Ascending aorta (tissue), 2 donors: ENCODE measurements at regions not wholly inside any gene's neighbourhood (a gene's known extent, or its start where the extent isn't known, plus 50 kb on each side); places are given as distances from the start of the nearest gene placed in this dataset.

Source experiments
- DNase-seq, 2 donors: peaks; one replicate each; pipeline ENCODE4 v3.0.0-alpha.2; 2019; ENCODE audit warnings: low spot score in 2 of 2
- H3K27ac ChIP-seq, 2 donors: fragments of 200-600 bp; sonication (generic); one replicate each; pipeline ENCODE4 v1.5.1; 2016 to 2017; ENCODE audit warnings: mild to moderate bottlenecking in 1 of 2
- H3K27me3 ChIP-seq: fragments of 200-600 bp; sonication (generic); one replicate; pipeline ENCODE4 v1.5.1; 2017
- H3K36me3 ChIP-seq, 2 donors: fragments of 200-600 bp; sonication (generic); one replicate each; pipeline ENCODE4 v1.5.1; 2016
- H3K4me1 ChIP-seq, 2 donors: fragments of 200-600 bp; sonication (generic); one replicate each; pipeline ENCODE4 v1.5.1; 2016 to 2017; ENCODE audit warnings: mild to moderate bottlenecking in 1 of 2
- H3K4me3 ChIP-seq, 2 donors: fragments of 200-600 bp; sonication (generic); one replicate each; pipeline ENCODE4 v1.5.1; 2016 to 2017; ENCODE audit warnings: mild to moderate bottlenecking in 1 of 2
- H3K9me3 ChIP-seq, 2 donors: fragments of 200-600 bp; sonication (generic); one replicate each; pipeline ENCODE4 v1.5.1; 2016
- intact Hi-C: fragments of 100-400 bp; cut with DNase I; formaldehyde crosslinking; loops from one replicate; pipeline ENCODE4 v1.15.1; 2023
- TF ChIP-seq, protein P1 (sequence below), 3 experiments: fragments of 200-600 bp in 2 of 3; fragments of 450-650 bp in 1 of 3; sonication (generic) in 2 of 3; IDR thresholded peaks; one replicate each; pipeline ENCODE4 v1.5.1; 2016 to 2019; ENCODE audit warnings: antibody characterized with exemption in 3 of 3, mild to moderate bottlenecking in 1 of 3, moderate library complexity in 1 of 3

DNA sequence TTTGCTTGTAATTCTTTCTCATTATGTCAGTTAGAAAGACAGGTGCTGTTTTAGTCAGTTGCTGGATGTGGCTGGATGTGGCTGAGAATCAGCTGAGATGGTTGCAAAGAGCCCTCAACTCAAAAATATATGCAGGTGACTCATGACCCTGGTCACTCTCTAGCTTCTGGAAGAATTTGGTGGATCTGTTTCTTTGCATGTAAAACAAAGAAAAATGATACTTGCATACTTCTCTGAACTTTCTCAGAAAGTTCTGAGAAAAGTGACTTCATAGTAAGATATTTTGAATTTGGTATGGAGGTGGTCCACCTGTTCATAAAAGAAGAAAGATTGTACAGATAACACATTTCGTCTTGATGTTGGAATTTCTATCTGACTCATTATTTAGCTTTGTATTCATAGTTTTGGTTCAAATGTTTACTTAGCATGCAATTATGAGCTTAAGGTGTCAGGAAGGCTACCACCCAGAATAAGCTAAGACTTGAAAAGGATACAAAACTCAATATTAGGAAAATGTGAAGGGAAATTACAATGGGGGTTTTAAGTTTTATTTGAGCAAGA is 163.2 kb upstream of the OLIG3 start:
- no peak overlapping the region for H3K4me3 ChIP-seq
- no peaks in the 10 kb centered on the region for H3K36me3 ChIP-seq
- no peak for DNase-seq
- H3K4me1 ChIP-seq = no peaks in the 10 kb centered on the region
- TF ChIP-seq, protein P1, sequence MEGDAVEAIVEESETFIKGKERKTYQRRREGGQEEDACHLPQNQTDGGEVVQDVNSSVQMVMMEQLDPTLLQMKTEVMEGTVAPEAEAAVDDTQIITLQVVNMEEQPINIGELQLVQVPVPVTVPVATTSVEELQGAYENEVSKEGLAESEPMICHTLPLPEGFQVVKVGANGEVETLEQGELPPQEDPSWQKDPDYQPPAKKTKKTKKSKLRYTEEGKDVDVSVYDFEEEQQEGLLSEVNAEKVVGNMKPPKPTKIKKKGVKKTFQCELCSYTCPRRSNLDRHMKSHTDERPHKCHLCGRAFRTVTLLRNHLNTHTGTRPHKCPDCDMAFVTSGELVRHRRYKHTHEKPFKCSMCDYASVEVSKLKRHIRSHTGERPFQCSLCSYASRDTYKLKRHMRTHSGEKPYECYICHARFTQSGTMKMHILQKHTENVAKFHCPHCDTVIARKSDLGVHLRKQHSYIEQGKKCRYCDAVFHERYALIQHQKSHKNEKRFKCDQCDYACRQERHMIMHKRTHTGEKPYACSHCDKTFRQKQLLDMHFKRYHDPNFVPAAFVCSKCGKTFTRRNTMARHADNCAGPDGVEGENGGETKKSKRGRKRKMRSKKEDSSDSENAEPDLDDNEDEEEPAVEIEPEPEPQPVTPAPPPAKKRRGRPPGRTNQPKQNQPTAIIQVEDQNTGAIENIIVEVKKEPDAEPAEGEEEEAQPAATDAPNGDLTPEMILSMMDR (IDR thresholded peaks at IDR 0.05) = no peak
- H3K27ac ChIP-seq = no peak overlapping the region
- H3K9me3 ChIP-seq = peaks cover 0 to 18% of the 10 kb centered on the region in 2 donors
- no peaks in the 10 kb centered on the region for H3K27me3 ChIP-seq
- intact Hi-C loops = no loop called here

DNA sequence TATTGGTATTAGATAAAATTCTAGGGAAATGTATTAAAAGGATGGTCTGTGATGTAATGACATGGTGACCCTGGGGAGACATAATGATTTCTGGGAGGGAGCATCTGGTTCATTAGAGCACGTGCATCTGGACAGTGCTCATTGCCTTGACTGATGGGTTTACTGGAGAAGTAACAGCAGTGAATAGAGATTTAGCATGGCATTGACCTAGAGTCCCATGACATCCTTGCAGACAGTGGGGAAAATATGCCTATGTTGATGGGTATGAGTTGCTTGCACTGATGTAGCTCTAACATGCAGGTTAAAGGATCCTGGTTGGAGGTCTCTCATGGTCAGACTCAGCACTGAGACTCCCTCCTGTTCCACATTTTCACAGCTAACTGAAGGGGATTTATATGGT is 164.1 kb upstream of the OLIG3 start:
- Histone ChIP-seq H3K4me3 (no peak overlapping the region), H3K4me1 (no peaks in the 10 kb centered on the region), H3K27ac (no peak overlapping the region), H3K27me3 (no peaks in the 10 kb centered on the region), H3K9me3 (peaks cover 0 to 18% of the 10 kb centered on the region in 2 donors), H3K36me3 (no peaks in the 10 kb centered on the region)
- intact Hi-C loops = no loop called here
- DNase-seq = no peak
- TF ChIP-seq, protein P1 (IDR thresholded peaks at IDR 0.05) = no peak

DNA sequence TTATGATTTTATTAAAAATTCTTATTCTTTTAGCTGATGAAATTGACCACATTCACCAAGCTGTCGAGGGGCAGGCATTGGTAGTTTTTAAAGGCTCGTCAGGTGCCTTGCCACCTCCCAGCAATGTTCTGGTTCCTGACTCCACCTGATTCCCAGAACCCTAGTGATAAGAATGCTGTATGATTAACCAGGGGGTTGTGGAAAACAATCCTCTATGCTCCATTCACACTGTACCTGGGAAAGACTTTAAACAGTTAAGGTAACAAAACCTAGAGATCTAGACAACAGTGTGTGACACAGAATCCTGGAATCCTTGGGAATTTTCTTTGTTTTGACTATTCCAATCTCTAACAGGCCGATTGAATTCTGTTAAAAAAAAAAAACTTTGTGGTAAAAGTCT is 165.7 kb upstream of the OLIG3 start:
- DNase-seq = no peak
- TF ChIP-seq, protein P1 (IDR thresholded peaks at IDR 0.05) = no peak
- H3K4me3 ChIP-seq = no peak overlapping the region
- H3K36me3 ChIP-seq = no peaks in the 10 kb centered on the region
- intact Hi-C loops = no loop called here
- no peaks in the 10 kb centered on the region for H3K27me3 ChIP-seq
- no peak overlapping the region for H3K27ac ChIP-seq
- H3K4me1 ChIP-seq = no peaks in the 10 kb centered on the region
- peaks cover 0 to 7% of the 10 kb centered on the region in 2 donors for H3K9me3 ChIP-seq

DNA sequence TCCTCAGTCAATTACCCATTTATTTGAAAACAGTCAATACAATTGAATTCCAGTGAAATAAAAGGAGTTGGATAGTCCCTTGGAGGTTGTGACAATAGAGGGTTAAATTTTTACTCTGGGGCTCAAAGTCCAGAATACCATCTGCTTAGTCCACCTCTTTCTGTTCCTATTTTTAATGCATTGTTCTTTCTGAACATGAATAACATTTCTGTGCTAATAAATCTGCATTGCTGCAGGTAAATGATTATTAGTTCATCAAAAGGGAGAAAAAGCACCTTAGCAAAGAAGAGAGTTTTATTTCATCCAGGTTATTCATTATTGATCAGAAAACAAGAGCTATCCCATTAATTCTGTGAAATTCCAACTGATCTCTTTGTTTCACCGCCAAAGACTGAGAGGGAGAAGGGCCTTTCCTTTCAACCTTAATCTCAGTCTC is 166.1 kb upstream of the OLIG3 start:
- peaks cover 0 to 3% of the 10 kb centered on the region in 2 donors for H3K9me3 ChIP-seq
- TF ChIP-seq, protein P1 (IDR thresholded peaks at IDR 0.05) = no peak
- no peaks in the 10 kb centered on the region for H3K36me3 ChIP-seq
- no peaks in the 10 kb centered on the region for H3K4me1 ChIP-seq
- intact Hi-C loops = no loop called here
- no peaks in the 10 kb centered on the region for H3K27me3 ChIP-seq
- no peak for DNase-seq
- H3K27ac ChIP-seq = no peak overlapping the region
- H3K4me3 ChIP-seq = no peak overlapping the region

DNA sequence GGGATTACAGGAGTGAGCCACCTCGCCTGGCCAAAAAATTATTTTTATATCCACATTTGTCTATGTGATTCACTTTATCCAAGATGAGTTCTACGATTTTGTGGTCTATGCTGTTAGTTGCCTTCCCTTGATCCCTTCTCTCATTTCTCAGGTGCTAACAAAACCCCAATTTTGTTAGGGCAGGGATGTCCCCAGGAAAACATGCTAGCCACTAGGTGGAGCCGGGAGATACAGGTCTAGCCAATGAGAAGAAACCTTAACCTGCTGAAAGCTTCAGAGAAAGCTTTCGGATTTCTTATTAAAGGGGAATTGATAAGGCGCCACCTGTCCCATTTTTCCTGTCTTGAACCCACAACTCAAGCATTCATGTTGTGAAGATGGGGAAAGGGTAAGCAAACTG is 167.4 kb upstream of the OLIG3 start:
- no peak overlapping the region for H3K27ac ChIP-seq
- no peaks in the 10 kb centered on the region for H3K4me1 ChIP-seq
- H3K27me3 ChIP-seq = no peaks in the 10 kb centered on the region
- no peak for DNase-seq
- TF ChIP-seq, protein P1 (IDR thresholded peaks at IDR 0.05) = peak in 1 of 3 experiments; percentile 29
- no peaks in the 10 kb centered on the region for H3K9me3 ChIP-seq
- H3K36me3 ChIP-seq = no peaks in the 10 kb centered on the region
- intact Hi-C loops = no loop called here
- H3K4me3 ChIP-seq = no peak overlapping the region

DNA sequence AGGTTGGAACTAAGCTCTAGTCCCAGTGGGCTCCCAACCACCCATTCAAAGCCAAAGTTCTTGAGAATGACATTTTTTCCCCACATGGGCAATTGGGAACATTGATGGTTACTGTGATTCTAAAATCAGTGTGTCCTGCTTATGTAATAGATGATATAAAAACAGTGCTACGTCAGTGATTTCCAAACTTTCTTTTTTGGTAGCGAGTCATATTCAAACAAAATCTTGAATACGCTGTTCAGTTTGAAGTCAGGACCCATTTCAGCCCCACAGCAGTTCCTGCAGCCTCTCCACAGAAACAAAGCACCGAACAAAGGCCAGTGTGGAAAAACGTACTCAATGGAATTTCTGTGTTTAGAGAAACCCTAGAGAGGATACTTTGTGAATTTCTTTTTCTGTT is 170.0 kb upstream of the OLIG3 start:
- H3K4me1 ChIP-seq = no peaks in the 10 kb centered on the region
- no peaks in the 10 kb centered on the region for H3K27me3 ChIP-seq
- TF ChIP-seq, protein P1 (IDR thresholded peaks at IDR 0.05) = no peak
- DNase-seq = no peak
- intact Hi-C loops = no loop called here
- H3K36me3 ChIP-seq = no peaks in the 10 kb centered on the region
- H3K4me3 ChIP-seq = no peak overlapping the region
- no peaks in the 10 kb centered on the region for H3K9me3 ChIP-seq
- no peak overlapping the region for H3K27ac ChIP-seq
